ENCODE measurements at regions not wholly inside any gene's neighbourhood (a gene's known extent, or its start where the extent isn't known, plus 50 kb on each side); places are given as distances from the start of the nearest gene placed in this dataset.

DNA sequence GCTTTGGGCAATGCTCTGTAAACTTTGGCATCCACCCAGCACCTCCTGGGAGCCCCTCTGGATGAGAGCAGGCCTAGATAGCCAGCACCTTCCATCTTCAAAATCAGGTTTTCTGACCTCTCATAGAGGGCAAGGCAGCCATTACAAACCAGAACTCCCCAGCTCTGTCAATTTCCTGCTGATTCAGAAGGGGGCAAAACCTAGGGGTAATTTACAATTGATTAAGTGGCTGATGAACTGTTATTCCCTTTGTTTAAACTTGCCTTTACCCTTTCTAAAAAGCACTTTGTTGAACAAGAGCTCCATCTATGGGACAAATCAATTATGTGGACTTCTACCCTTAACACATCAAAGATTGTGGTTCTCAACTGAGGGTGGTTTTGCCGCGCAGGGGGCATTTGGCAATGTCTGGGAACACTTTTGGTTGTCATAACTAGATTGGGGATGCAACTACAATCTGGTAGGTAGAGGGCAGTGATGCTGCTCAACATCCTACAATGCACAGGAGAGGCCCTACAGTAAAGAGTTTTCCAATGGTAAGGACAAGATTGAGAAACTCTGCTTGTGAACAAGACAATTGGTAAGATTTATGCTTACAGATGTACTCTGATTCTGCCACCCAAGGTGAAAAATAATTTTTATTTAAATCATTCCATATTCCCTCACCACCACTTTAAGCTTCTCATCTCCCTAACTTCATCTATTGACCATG is 184.1 kb downstream of the MARCHF11 start:
- TF ChIP-seq EZH2 (IDR thresholded peaks at IDR 0.05; ENCODE audit: insufficient read depth, poor library complexity, severe bottlenecking) (no peak), EZH2phosphoT487 (IDR thresholded peaks at IDR 0.05; ENCODE audit: insufficient read depth, low read depth) (no peak)

Measured in GM23248 (cell line).